ENCODE measurements at regions not wholly inside any gene's neighbourhood (a gene's known extent, or its start where the extent isn't known, plus 50 kb on each side); places are given as distances from the start of the nearest gene placed in this dataset.

DNA sequence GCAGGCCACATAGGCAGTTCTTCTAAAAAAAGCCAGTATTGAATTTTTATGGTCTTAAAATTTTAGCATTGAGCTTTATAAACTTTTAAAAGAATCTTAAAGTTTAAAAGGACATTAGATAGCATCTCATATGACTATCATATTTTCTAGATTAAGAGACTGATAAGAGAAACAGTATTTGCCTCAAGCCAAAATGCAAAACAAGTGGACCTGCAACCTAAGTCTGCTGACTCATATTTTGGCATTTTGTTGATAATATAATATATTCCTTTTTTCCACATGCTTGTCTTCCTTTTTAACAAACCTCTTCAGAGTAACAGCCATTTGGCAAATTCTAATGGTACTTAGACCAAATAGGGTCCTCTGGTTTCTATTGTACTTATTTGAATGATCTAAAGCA lies 328.5 kb upstream of the GALNTL6 start:
- ChIA-PET CTCF (no interaction called here), POLR2A (no interaction called here)
- Mint-ChIP-seq H3K4me3 (no peak overlapping the region), H3K4me1 (no peaks in the 10 kb centered on the region; the same call in 1 of the 2 replicates), H3K27me3 (ENCODE audit: low read depth) (no peaks in the 10 kb centered on the region), H3K36me3 (peaks cover 7% of the 10 kb centered on the region), H3K9me3 (peaks cover 14% of the 10 kb centered on the region), H3K27ac (no peak overlapping the region)
- no peak for TF ChIP-seq ATF1 (CRISPR knock-in tag; IDR thresholded peaks at IDR 0.05)
- no peak for TF ChIP-seq ZNF423 (CRISPR knock-in tag; IDR thresholded peaks at IDR 0.05)
- TF ChIP-seq NFE2L1 (CRISPR knock-in tag; IDR thresholded peaks at IDR 0.05) = no peak
- TF ChIP-seq, protein P1, sequence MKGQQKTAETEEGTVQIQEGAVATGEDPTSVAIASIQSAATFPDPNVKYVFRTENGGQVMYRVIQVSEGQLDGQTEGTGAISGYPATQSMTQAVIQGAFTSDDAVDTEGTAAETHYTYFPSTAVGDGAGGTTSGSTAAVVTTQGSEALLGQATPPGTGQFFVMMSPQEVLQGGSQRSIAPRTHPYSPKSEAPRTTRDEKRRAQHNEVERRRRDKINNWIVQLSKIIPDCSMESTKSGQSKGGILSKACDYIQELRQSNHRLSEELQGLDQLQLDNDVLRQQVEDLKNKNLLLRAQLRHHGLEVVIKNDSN (CRISPR knock-in tag; IDR thresholded peaks at IDR 0.05) = no peak
- TF ChIP-seq ZNF396 (CRISPR knock-in tag; IDR thresholded peaks at IDR 0.05; ENCODE audit: borderline replicate concordance) = no peak
- TF ChIP-seq SMAD4 (CRISPR knock-in tag; IDR thresholded peaks at IDR 0.05) = no peak
- no peak for TF ChIP-seq CBFB (CRISPR knock-in tag; IDR thresholded peaks at IDR 0.05; ENCODE audit: low read depth)
- no peak for TF ChIP-seq NR2C2 (CRISPR knock-in tag; IDR thresholded peaks at IDR 0.05)
- TF ChIP-seq, protein P2, sequence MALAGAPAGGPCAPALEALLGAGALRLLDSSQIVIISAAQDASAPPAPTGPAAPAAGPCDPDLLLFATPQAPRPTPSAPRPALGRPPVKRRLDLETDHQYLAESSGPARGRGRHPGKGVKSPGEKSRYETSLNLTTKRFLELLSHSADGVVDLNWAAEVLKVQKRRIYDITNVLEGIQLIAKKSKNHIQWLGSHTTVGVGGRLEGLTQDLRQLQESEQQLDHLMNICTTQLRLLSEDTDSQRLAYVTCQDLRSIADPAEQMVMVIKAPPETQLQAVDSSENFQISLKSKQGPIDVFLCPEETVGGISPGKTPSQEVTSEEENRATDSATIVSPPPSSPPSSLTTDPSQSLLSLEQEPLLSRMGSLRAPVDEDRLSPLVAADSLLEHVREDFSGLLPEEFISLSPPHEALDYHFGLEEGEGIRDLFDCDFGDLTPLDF (CRISPR knock-in tag; IDR thresholded peaks at IDR 0.05) = no peak
- TF ChIP-seq, protein P3, sequence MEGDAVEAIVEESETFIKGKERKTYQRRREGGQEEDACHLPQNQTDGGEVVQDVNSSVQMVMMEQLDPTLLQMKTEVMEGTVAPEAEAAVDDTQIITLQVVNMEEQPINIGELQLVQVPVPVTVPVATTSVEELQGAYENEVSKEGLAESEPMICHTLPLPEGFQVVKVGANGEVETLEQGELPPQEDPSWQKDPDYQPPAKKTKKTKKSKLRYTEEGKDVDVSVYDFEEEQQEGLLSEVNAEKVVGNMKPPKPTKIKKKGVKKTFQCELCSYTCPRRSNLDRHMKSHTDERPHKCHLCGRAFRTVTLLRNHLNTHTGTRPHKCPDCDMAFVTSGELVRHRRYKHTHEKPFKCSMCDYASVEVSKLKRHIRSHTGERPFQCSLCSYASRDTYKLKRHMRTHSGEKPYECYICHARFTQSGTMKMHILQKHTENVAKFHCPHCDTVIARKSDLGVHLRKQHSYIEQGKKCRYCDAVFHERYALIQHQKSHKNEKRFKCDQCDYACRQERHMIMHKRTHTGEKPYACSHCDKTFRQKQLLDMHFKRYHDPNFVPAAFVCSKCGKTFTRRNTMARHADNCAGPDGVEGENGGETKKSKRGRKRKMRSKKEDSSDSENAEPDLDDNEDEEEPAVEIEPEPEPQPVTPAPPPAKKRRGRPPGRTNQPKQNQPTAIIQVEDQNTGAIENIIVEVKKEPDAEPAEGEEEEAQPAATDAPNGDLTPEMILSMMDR (IDR thresholded peaks at IDR 0.05) = no peak
- no peak for TF ChIP-seq TEAD1 (CRISPR knock-in tag; IDR thresholded peaks at IDR 0.05)
- TF ChIP-seq CREM (CRISPR knock-in tag; IDR thresholded peaks at IDR 0.05) = no peak
- TF ChIP-seq, protein P4, sequence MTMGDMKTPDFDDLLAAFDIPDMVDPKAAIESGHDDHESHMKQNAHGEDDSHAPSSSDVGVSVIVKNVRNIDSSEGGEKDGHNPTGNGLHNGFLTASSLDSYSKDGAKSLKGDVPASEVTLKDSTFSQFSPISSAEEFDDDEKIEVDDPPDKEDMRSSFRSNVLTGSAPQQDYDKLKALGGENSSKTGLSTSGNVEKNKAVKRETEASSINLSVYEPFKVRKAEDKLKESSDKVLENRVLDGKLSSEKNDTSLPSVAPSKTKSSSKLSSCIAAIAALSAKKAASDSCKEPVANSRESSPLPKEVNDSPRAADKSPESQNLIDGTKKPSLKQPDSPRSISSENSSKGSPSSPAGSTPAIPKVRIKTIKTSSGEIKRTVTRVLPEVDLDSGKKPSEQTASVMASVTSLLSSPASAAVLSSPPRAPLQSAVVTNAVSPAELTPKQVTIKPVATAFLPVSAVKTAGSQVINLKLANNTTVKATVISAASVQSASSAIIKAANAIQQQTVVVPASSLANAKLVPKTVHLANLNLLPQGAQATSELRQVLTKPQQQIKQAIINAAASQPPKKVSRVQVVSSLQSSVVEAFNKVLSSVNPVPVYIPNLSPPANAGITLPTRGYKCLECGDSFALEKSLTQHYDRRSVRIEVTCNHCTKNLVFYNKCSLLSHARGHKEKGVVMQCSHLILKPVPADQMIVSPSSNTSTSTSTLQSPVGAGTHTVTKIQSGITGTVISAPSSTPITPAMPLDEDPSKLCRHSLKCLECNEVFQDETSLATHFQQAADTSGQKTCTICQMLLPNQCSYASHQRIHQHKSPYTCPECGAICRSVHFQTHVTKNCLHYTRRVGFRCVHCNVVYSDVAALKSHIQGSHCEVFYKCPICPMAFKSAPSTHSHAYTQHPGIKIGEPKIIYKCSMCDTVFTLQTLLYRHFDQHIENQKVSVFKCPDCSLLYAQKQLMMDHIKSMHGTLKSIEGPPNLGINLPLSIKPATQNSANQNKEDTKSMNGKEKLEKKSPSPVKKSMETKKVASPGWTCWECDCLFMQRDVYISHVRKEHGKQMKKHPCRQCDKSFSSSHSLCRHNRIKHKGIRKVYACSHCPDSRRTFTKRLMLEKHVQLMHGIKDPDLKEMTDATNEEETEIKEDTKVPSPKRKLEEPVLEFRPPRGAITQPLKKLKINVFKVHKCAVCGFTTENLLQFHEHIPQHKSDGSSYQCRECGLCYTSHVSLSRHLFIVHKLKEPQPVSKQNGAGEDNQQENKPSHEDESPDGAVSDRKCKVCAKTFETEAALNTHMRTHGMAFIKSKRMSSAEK (CRISPR knock-in tag; IDR thresholded peaks at IDR 0.05; ENCODE audit: borderline replicate concordance) = no peak
- no peak for TF ChIP-seq NFYB (CRISPR knock-in tag; conservative IDR thresholded peaks at IDR 0.05; ENCODE audit: low read depth)
- DNase-seq (ENCODE audit: low spot score) = no peak
- no peak for ATAC-seq

DNA sequence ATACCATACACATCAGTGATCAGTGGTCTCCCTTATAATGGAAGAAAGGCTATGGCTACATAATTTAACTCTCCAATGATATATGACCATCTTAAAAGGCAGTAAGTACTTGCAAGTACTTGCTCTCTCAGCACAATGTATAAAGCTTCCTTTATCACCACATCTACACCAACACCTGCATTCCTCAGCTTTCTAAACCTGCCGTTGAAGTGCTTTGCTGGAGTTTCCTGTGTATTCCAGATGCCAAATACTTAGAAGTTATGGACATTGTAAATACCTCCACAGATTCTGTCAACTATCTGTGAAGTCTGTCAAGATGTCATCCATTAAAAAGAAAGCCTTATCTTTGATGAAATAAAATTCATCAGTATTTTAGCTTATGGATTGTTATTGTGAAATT lies 335.0 kb upstream of the GALNTL6 start:
- H3K4me1 Mint-ChIP-seq = no peaks in the 10 kb centered on the region; the same call in 1 of the 2 replicates
- H3K9me3 Mint-ChIP-seq = no peaks in the 10 kb centered on the region
- no peaks in the 10 kb centered on the region for H3K36me3 Mint-ChIP-seq
- POLR2A ChIA-PET = no interaction called here
- ATAC-seq (no peak; the same call in 1 of the 2 replicates), DNase-seq (ENCODE audit: low spot score) (no peak)
- no peaks in the 10 kb centered on the region for H3K27me3 Mint-ChIP-seq (ENCODE audit: low read depth)
- no peak overlapping the region for H3K4me3 Mint-ChIP-seq
- CTCF ChIA-PET = no interaction called here
- H3K27ac Mint-ChIP-seq = peak overlapping the region; percentile 41; the same call in 1 of the 2 replicates
- TF ChIP-seq ZNF671 (CRISPR knock-in tag; IDR thresholded peaks at IDR 0.05) (no peak), GABPB1 (CRISPR knock-in tag; IDR thresholded peaks at IDR 0.05) (no peak), GRHL2 (CRISPR knock-in tag; IDR thresholded peaks at IDR 0.05; ENCODE audit: insufficient replicate concordance, severe bottlenecking) (no peak)
- TF ChIP-seq, protein P4 (CRISPR knock-in tag; IDR thresholded peaks at IDR 0.05; ENCODE audit: borderline replicate concordance) = no peak
- TF ChIP-seq, protein P5, sequence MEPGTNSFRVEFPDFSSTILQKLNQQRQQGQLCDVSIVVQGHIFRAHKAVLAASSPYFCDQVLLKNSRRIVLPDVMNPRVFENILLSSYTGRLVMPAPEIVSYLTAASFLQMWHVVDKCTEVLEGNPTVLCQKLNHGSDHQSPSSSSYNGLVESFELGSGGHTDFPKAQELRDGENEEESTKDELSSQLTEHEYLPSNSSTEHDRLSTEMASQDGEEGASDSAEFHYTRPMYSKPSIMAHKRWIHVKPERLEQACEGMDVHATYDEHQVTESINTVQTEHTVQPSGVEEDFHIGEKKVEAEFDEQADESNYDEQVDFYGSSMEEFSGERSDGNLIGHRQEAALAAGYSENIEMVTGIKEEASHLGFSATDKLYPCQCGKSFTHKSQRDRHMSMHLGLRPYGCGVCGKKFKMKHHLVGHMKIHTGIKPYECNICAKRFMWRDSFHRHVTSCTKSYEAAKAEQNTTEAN (CRISPR knock-in tag; IDR thresholded peaks at IDR 0.05) = no peak
- TF ChIP-seq, protein P6, sequence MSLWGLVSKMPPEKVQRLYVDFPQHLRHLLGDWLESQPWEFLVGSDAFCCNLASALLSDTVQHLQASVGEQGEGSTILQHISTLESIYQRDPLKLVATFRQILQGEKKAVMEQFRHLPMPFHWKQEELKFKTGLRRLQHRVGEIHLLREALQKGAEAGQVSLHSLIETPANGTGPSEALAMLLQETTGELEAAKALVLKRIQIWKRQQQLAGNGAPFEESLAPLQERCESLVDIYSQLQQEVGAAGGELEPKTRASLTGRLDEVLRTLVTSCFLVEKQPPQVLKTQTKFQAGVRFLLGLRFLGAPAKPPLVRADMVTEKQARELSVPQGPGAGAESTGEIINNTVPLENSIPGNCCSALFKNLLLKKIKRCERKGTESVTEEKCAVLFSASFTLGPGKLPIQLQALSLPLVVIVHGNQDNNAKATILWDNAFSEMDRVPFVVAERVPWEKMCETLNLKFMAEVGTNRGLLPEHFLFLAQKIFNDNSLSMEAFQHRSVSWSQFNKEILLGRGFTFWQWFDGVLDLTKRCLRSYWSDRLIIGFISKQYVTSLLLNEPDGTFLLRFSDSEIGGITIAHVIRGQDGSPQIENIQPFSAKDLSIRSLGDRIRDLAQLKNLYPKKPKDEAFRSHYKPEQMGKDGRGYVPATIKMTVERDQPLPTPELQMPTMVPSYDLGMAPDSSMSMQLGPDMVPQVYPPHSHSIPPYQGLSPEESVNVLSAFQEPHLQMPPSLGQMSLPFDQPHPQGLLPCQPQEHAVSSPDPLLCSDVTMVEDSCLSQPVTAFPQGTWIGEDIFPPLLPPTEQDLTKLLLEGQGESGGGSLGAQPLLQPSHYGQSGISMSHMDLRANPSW (CRISPR knock-in tag; conservative IDR thresholded peaks at IDR 0.05; ENCODE audit: low read depth) = no peak
